Tibial artery (tissue), 4 donors: ENCODE measurements at regions not wholly inside any gene's neighbourhood (a gene's known extent, or its start where the extent isn't known, plus 50 kb on each side); places are given as distances from the start of the nearest gene placed in this dataset.

Experiments used
- DNase-seq, 2 donors: peaks; one replicate each; pipeline ENCODE4 v3.0.0-alpha.2; 2019
- H3K27ac ChIP-seq, 2 donors: fragments of 200-600 bp; sonication (generic) in 1 of 2; 1 replicate in 1 of 2; 2 replicates in 1 of 2; pipeline ENCODE4 v1.5.1; 2018 to 2019; ENCODE audit warnings: mild to moderate bottlenecking in 1 of 2
- H3K27me3 ChIP-seq, 2 donors: fragments of 200-600 bp; sonication (generic) in 1 of 2; one replicate each; pipeline versions ENCODE4 v1.5.1 to v1.6.0; 2016 to 2019
- H3K36me3 ChIP-seq, 3 donors: fragments of 200-600 bp; sonication (generic) in 2 of 3; one replicate each; pipeline ENCODE4 v1.5.1; 2016 to 2019; ENCODE audit warnings: mild to moderate bottlenecking in 2 of 3
- H3K4me1 ChIP-seq, 4 donors: fragments of 200-600 bp; sonication (generic) in 2 of 4; 1 replicate in 3 of 4; 2 replicates in 1 of 4; pipeline ENCODE4 v1.5.1; 2016 to 2019
- H3K4me3 ChIP-seq, 2 donors: fragments of 200-600 bp; sonication (generic) in 1 of 2; 1 replicate in 1 of 2; 2 replicates in 1 of 2; pipeline ENCODE4 v1.5.1; 2018 to 2019; ENCODE audit warnings: mild to moderate bottlenecking in 2 of 2
- H3K9me3 ChIP-seq, 3 donors: fragments of 200-600 bp; sonication (generic) in 1 of 3; one replicate each; pipeline ENCODE4 v1.5.1; 2016 to 2019
- CTCF ChIP-seq, 2 experiments: fragments of 200-600 bp in 1 of 2; fragments of 450-650 bp in 1 of 2; IDR thresholded peaks; one replicate each; pipeline ENCODE4 v1.5.1; 2017 to 2019; ENCODE audit warnings: antibody characterized with exemption in 2 of 2, mild to moderate bottlenecking in 1 of 2, moderate library complexity in 1 of 2
- intact Hi-C: fragments of 100-400 bp; cut with DNase I; formaldehyde crosslinking; loops from one replicate; pipeline ENCODE4 v1.15.0; 2023; ENCODE audit warnings: low total_unique reads

- TF ChIP-seq CTCF (IDR thresholded peaks at IDR 0.05): no peak
- Histone ChIP-seq H3K9me3 (no peaks in the 10 kb centered on the region), H3K27ac (no peak overlapping the region), H3K4me3 (no peak overlapping the region), H3K27me3 (no peaks in the 10 kb centered on the region), H3K4me1 (no peaks in the 10 kb centered on the region), H3K36me3 (no peaks in the 10 kb centered on the region)
- intact Hi-C loops: no loop called here
- no peak for DNase-seq
Measured at GRCh38 chr13:22148187-22148586, 477.3 kb downstream of the FGF9 start.

GRCh38 chr13:22152751-22153150 lies 481.9 kb downstream of the FGF9 start:
- H3K9me3 ChIP-seq: no peaks in the 10 kb centered on the region
- H3K4me3 ChIP-seq: no peak overlapping the region
- no peak for DNase-seq
- H3K4me1 ChIP-seq: no peaks in the 10 kb centered on the region
- H3K27me3 ChIP-seq: no peaks in the 10 kb centered on the region
- intact Hi-C loops: no loop called here
- no peak overlapping the region for H3K27ac ChIP-seq
- H3K36me3 ChIP-seq: no peaks in the 10 kb centered on the region
- TF ChIP-seq CTCF (IDR thresholded peaks at IDR 0.05): no peak

GRCh38 chr13:22154041-22154440 lies 483.2 kb downstream of the FGF9 start:
- no peaks in the 10 kb centered on the region for H3K9me3 ChIP-seq
- no peak for TF ChIP-seq CTCF (IDR thresholded peaks at IDR 0.05)
- DNase-seq: no peak

GRCh38 chr13:22161871-22162270 lies 491.0 kb downstream of the FGF9 start:
- Histone ChIP-seq H3K27ac (no peak overlapping the region), H3K27me3 (no peaks in the 10 kb centered on the region), H3K36me3 (no peaks in the 10 kb centered on the region), H3K4me1 (no peaks in the 10 kb centered on the region), H3K4me3 (no peak overlapping the region), H3K9me3 (no peaks in the 10 kb centered on the region)
- intact Hi-C loops: no loop called here
- TF ChIP-seq CTCF (IDR thresholded peaks at IDR 0.05): no peak
- DNase-seq: no peak

More at GRCh38 chr13:22154041-22154440, 483.2 kb downstream of the FGF9 start:
- Histone ChIP-seq H3K27ac (no peak overlapping the region), H3K4me1 (no peaks in the 10 kb centered on the region), H3K4me3 (no peak overlapping the region), H3K36me3 (no peaks in the 10 kb centered on the region), H3K27me3 (no peaks in the 10 kb centered on the region)
- intact Hi-C loops: no loop called here

- H3K4me3 ChIP-seq: no peak overlapping the region
- H3K4me1 ChIP-seq: no peaks in the 10 kb centered on the region
- intact Hi-C loops: no loop called here
- H3K36me3 ChIP-seq: no peaks in the 10 kb centered on the region
- DNase-seq: no peak
- no peak for TF ChIP-seq CTCF (IDR thresholded peaks at IDR 0.05)
- H3K9me3 ChIP-seq: no peaks in the 10 kb centered on the region
- no peaks in the 10 kb centered on the region for H3K27me3 ChIP-seq
- no peak overlapping the region for H3K27ac ChIP-seq
Measured at GRCh38 chr13:22162889-22163288, 492.0 kb downstream of the FGF9 start.
